ENCODE measurements at regions not wholly inside any gene's neighbourhood (a gene's known extent, or its start where the extent isn't known, plus 50 kb on each side); places are given as distances from the start of the nearest gene placed in this dataset.

DNA sequence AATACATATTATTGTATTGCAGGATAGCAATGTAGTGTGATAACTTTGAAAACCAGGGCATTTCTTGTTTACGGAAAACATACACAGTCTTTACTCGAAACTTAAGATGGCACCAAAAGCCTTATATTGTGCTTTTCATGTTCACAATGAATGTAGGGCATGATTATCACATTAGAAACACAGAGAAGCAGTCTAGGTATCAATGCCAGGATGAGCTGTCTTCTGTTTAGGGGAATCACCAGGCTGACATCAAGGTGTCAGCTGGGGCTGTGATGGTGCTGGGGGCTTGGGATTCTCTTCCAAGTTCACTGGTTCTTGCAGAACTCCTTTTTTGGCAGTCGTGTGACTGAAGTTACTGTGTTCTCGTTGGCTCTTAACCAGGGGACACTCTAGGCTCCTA lies 1067.3 kb downstream of the FLRT2 start:
- peaks cover 0 to 4% of the 10 kb centered on the region in 2 donors for H3K9me3 ChIP-seq (ENCODE audit: control insufficient read depth in 2 of 2, low read length in 2 of 2)
- H3K36me3 ChIP-seq (ENCODE audit: control insufficient read depth in 2 of 2, insufficient read depth in 2 of 2, low read length in 2 of 2): no peaks in the 10 kb centered on the region
- H3K4me1 ChIP-seq (ENCODE audit: control insufficient read depth in 2 of 2, insufficient read depth in 2 of 2, low read length in 2 of 2): no peaks in the 10 kb centered on the region
- H3K4me3 ChIP-seq (ENCODE audit: low read length in 2 of 2): no peak overlapping the region
- H3K27ac ChIP-seq (ENCODE audit: low read depth in 2 of 2, low read length in 2 of 2): no peak overlapping the region
- no peaks in the 10 kb centered on the region for H3K27me3 ChIP-seq (ENCODE audit: control insufficient read depth in 2 of 2, insufficient read depth in 2 of 2, low read length in 2 of 2)
- H3K9ac ChIP-seq (ENCODE audit: low read depth in 1 of 2, low read length in 2 of 2): no peak overlapping the region

DNA sequence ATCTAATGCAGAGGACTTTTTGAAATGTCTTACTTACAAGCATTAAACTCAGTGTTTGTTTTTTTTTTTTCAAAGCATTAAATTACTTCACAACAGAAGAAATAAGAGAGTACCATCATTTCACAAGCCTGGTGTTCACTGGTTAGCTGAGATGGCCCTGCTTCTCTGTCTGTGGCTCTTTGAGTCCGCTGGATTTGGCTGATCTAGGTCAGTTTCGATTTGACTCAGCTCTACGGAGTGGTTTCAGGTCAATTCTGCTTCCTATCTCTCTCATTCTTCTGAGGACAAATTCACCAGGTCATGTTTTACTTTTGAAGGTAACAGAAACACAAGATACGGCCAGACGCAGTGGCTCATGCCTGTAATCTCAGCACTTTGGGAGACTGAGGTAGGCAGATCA lies 1066.1 kb downstream of the FLRT2 start:
- Histone ChIP-seq H3K9me3 (ENCODE audit: control insufficient read depth in 2 of 2, low read length in 2 of 2) (peaks cover 0 to 4% of the 10 kb centered on the region in 2 donors), H3K4me3 (ENCODE audit: low read length in 2 of 2) (no peak overlapping the region), H3K36me3 (ENCODE audit: control insufficient read depth in 2 of 2, insufficient read depth in 2 of 2, low read length in 2 of 2) (no peaks in the 10 kb centered on the region), H3K4me1 (ENCODE audit: control insufficient read depth in 2 of 2, insufficient read depth in 2 of 2, low read length in 2 of 2) (no peaks in the 10 kb centered on the region), H3K27ac (ENCODE audit: low read depth in 2 of 2, low read length in 2 of 2) (no peak overlapping the region), H3K27me3 (ENCODE audit: control insufficient read depth in 2 of 2, insufficient read depth in 2 of 2, low read length in 2 of 2) (no peaks in the 10 kb centered on the region), H3K9ac (ENCODE audit: low read depth in 1 of 2, low read length in 2 of 2) (no peak overlapping the region)

DNA sequence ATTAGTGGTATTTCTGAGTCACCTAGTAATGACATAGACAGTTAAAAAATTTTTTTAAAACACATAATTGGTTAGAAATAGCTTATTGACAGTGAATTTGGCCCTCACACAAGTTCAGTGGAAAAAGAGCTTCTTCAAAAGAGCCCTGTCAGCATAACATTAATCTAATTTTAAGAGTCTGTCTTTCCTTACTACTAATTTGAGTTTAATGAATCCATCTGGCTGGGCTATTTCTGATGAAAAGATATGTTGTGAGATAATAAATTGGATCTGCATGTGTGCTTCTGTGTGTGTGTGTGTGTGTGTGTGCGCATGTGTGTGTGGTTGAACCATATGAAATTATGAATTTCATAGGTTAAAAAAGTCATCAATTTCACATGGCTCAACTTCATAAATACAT lies 1045.2 kb downstream of the FLRT2 start:
- no peak overlapping the region for H3K4me3 ChIP-seq (ENCODE audit: low read length in 2 of 2)
- no peaks in the 10 kb centered on the region for H3K27me3 ChIP-seq (ENCODE audit: control insufficient read depth in 2 of 2, insufficient read depth in 2 of 2, low read length in 2 of 2)
- H3K9me3 ChIP-seq (ENCODE audit: control insufficient read depth in 2 of 2, low read length in 2 of 2): peaks cover 0 to 3% of the 10 kb centered on the region in 2 donors
- no peaks in the 10 kb centered on the region for H3K4me1 ChIP-seq (ENCODE audit: control insufficient read depth in 2 of 2, insufficient read depth in 2 of 2, low read length in 2 of 2)
- no peak overlapping the region for H3K9ac ChIP-seq (ENCODE audit: low read depth in 1 of 2, low read length in 2 of 2)
- H3K27ac ChIP-seq (ENCODE audit: low read depth in 2 of 2, low read length in 2 of 2): no peak overlapping the region
- H3K36me3 ChIP-seq (ENCODE audit: control insufficient read depth in 2 of 2, insufficient read depth in 2 of 2, low read length in 2 of 2): no peaks in the 10 kb centered on the region

DNA sequence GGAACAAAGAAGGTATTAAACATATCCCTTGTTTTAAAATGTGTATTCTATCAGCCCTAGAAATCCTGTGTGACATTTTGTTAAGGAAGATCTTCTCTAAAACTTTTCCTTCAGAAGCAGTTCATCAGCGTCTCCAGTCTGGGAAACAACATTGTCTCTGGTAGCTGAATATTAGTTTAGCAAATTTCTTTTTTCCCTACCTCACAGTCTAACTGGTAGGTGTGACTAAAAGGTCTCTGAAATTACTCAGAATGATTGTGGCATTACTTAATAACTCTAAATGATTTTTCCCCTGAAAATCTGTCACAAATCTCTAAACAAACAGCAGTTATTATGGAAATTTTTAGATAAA lies 1044.8 kb downstream of the FLRT2 start:
- Histone ChIP-seq H3K27me3 (ENCODE audit: control insufficient read depth in 2 of 2, insufficient read depth in 2 of 2, low read length in 2 of 2) (no peaks in the 10 kb centered on the region), H3K4me1 (ENCODE audit: control insufficient read depth in 2 of 2, insufficient read depth in 2 of 2, low read length in 2 of 2) (no peaks in the 10 kb centered on the region), H3K9me3 (ENCODE audit: control insufficient read depth in 2 of 2, low read length in 2 of 2) (peaks cover 0 to 3% of the 10 kb centered on the region in 2 donors), H3K9ac (ENCODE audit: low read depth in 1 of 2, low read length in 2 of 2) (no peak overlapping the region), H3K27ac (ENCODE audit: low read depth in 2 of 2, low read length in 2 of 2) (no peak overlapping the region), H3K4me3 (ENCODE audit: low read length in 2 of 2) (no peak overlapping the region), H3K36me3 (ENCODE audit: control insufficient read depth in 2 of 2, insufficient read depth in 2 of 2, low read length in 2 of 2) (no peaks in the 10 kb centered on the region)

DNA sequence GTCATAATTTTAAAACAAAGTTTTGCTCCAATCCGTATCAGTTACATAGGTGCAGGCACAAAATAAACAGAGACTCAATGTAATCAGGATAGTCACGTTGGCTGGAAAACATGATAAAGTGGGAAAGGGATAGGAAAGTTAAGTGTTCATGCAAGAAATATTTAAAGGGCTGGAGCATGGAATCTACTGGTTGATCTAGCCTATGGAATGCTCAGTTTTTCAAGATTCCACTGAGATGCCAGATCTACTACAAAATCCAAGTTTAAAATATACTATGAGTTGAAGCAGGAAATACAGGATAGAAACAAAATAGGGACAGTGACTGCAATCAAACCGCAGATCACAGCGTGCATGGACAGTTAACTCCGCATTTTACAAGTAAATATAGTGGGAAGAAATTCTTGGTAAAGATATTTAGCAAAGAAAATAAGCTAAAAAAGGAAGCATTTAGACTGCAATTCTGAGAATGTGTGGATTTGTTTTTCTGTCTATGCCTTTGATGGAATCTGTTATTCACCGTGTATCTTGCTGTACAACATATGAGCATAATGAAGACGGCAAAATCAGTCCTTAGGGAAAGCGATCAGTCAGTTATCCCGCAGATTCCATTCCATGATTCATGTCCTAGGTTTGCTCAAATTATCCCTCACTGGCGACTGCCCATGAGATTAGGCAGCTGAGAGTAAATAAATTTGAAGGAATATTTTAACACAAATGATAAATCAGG lies 1044.3 kb downstream of the FLRT2 start:
- H3K27ac ChIP-seq (ENCODE audit: low read depth in 2 of 2, low read length in 2 of 2): no peak overlapping the region
- no peak overlapping the region for H3K4me3 ChIP-seq (ENCODE audit: low read length in 2 of 2)
- H3K9ac ChIP-seq (ENCODE audit: low read depth in 1 of 2, low read length in 2 of 2): no peak overlapping the region
- peaks cover 0 to 3% of the 10 kb centered on the region in 2 donors for H3K9me3 ChIP-seq (ENCODE audit: control insufficient read depth in 2 of 2, low read length in 2 of 2)
- no peaks in the 10 kb centered on the region for H3K27me3 ChIP-seq (ENCODE audit: control insufficient read depth in 2 of 2, insufficient read depth in 2 of 2, low read length in 2 of 2)
- no peaks in the 10 kb centered on the region for H3K36me3 ChIP-seq (ENCODE audit: control insufficient read depth in 2 of 2, insufficient read depth in 2 of 2, low read length in 2 of 2)
- no peaks in the 10 kb centered on the region for H3K4me1 ChIP-seq (ENCODE audit: control insufficient read depth in 2 of 2, insufficient read depth in 2 of 2, low read length in 2 of 2)

DNA sequence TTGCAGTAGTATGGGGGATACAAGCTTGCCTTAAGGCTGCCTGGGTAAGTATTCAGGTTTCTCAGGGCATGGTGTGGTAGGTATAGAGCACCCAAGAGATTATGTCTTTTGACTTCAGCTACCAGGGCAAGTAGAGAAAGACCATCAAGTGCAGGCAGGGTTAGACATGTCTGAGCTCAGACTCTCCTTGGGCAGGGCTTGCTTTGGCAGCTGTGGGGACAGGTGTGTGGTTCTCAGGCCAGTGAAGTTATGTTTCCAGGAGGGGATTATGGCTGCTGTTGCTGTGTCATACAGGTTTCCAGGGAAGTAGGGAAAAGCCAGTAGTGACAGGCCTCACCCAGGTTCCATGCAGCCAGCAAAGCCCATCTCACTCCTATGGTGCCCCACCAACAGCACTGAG lies 1040.4 kb downstream of the FLRT2 start:
- H3K9me3 ChIP-seq (ENCODE audit: control insufficient read depth in 2 of 2, low read length in 2 of 2): peaks cover 0 to 3% of the 10 kb centered on the region in 2 donors
- H3K4me3 ChIP-seq (ENCODE audit: low read length in 2 of 2): no peak overlapping the region
- H3K4me1 ChIP-seq (ENCODE audit: control insufficient read depth in 2 of 2, insufficient read depth in 2 of 2, low read length in 2 of 2): no peaks in the 10 kb centered on the region
- H3K27ac ChIP-seq (ENCODE audit: low read depth in 2 of 2, low read length in 2 of 2): no peak overlapping the region
- no peaks in the 10 kb centered on the region for H3K27me3 ChIP-seq (ENCODE audit: control insufficient read depth in 2 of 2, insufficient read depth in 2 of 2, low read length in 2 of 2)
- no peaks in the 10 kb centered on the region for H3K36me3 ChIP-seq (ENCODE audit: control insufficient read depth in 2 of 2, insufficient read depth in 2 of 2, low read length in 2 of 2)
- H3K9ac ChIP-seq (ENCODE audit: low read depth in 1 of 2, low read length in 2 of 2): no peak overlapping the region

DNA sequence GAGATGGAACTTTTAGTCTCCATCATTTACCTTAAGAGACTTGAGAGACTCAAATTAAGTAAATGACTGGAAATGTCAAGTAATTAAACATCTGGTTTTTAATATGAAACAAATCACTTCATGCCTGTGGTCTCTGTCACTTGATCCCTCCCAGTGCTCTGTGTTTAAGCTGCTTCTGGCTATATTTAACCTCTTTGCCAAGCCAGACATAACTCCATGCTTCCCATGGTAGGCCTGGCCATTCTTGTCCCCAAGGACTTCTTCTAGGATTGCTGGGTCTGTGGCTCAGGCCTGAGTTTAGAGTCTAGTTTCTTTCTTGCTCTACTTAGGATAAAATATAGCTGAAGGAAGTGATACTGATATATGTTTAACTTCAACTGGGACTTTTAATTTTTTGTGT lies 1013.6 kb downstream of the FLRT2 start:
- no peaks in the 10 kb centered on the region for H3K27me3 ChIP-seq (ENCODE audit: control insufficient read depth in 2 of 2, insufficient read depth in 2 of 2, low read length in 2 of 2)
- no peak overlapping the region for H3K27ac ChIP-seq (ENCODE audit: low read depth in 2 of 2, low read length in 2 of 2)
- no peaks in the 10 kb centered on the region for H3K36me3 ChIP-seq (ENCODE audit: control insufficient read depth in 2 of 2, insufficient read depth in 2 of 2, low read length in 2 of 2)
- no peak overlapping the region for H3K4me3 ChIP-seq (ENCODE audit: low read length in 2 of 2)
- no peak overlapping the region for H3K9ac ChIP-seq (ENCODE audit: low read depth in 1 of 2, low read length in 2 of 2)
- no peaks in the 10 kb centered on the region for H3K9me3 ChIP-seq (ENCODE audit: control insufficient read depth in 2 of 2, low read length in 2 of 2)
- no peaks in the 10 kb centered on the region for H3K4me1 ChIP-seq (ENCODE audit: control insufficient read depth in 2 of 2, insufficient read depth in 2 of 2, low read length in 2 of 2)

DNA sequence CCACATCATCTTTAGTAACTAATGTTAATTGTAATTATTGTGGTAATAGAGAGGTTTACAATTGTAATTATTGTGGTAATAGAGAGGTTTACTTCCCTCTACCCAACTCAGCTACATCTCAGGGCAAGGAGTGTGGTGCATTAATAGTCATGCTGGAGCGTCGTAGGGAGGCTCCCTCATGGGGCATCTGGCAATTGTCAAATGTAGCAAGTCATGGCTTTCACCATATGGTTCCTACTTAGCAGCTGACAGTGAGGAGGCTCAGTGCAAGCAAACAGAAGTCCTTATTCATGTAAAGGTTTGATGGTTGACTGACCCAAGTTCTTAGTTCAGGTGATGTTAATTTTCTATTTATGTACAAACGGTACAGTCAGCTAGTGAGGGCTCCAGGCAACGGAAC lies 1012.0 kb downstream of the FLRT2 start:
- Histone ChIP-seq H3K27ac (ENCODE audit: low read depth in 2 of 2, low read length in 2 of 2) (no peak overlapping the region), H3K9me3 (ENCODE audit: control insufficient read depth in 2 of 2, low read length in 2 of 2) (no peaks in the 10 kb centered on the region), H3K4me3 (ENCODE audit: low read length in 2 of 2) (no peak overlapping the region), H3K27me3 (ENCODE audit: control insufficient read depth in 2 of 2, insufficient read depth in 2 of 2, low read length in 2 of 2) (no peaks in the 10 kb centered on the region), H3K9ac (ENCODE audit: low read depth in 1 of 2, low read length in 2 of 2) (no peak overlapping the region), H3K4me1 (ENCODE audit: control insufficient read depth in 2 of 2, insufficient read depth in 2 of 2, low read length in 2 of 2) (no peaks in the 10 kb centered on the region), H3K36me3 (ENCODE audit: control insufficient read depth in 2 of 2, insufficient read depth in 2 of 2, low read length in 2 of 2) (no peaks in the 10 kb centered on the region)

DNA sequence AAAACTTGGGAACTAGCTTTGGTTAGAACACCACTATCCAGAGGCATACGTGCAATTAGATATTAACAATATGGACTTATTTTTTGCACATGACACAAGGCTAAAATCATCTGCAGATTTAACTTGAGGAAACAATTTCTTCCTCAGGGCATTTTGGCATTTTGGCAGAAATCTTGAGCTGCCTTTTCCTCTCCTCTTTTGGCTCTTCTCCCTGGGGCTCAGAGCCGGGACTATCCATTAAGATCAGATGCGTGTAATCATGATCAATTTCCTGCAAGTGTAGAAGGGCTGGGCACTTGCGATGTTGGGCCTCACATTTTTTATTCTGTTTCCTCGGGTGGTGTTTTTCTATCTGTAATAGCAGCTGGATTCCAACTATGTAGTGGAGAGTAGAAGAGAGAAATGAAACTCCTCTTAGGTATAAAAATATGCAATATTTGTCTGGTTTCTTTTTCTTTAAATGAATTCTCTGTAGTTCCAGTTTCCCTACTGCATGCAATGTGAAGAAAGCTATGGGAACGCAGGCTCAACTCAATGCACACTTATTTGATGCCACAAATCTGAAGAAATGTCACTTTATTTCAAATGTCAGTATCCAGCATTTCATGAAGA lies 1010.8 kb downstream of the FLRT2 start:
- no peaks in the 10 kb centered on the region for H3K4me1 ChIP-seq (ENCODE audit: control insufficient read depth in 2 of 2, insufficient read depth in 2 of 2, low read length in 2 of 2)
- no peaks in the 10 kb centered on the region for H3K9me3 ChIP-seq (ENCODE audit: control insufficient read depth in 2 of 2, low read length in 2 of 2)
- H3K4me3 ChIP-seq (ENCODE audit: low read length in 2 of 2): no peak overlapping the region
- no peaks in the 10 kb centered on the region for H3K36me3 ChIP-seq (ENCODE audit: control insufficient read depth in 2 of 2, insufficient read depth in 2 of 2, low read length in 2 of 2)
- no peak overlapping the region for H3K9ac ChIP-seq (ENCODE audit: low read depth in 1 of 2, low read length in 2 of 2)
- H3K27ac ChIP-seq (ENCODE audit: low read depth in 2 of 2, low read length in 2 of 2): no peak overlapping the region
- no peaks in the 10 kb centered on the region for H3K27me3 ChIP-seq (ENCODE audit: control insufficient read depth in 2 of 2, insufficient read depth in 2 of 2, low read length in 2 of 2)

DNA sequence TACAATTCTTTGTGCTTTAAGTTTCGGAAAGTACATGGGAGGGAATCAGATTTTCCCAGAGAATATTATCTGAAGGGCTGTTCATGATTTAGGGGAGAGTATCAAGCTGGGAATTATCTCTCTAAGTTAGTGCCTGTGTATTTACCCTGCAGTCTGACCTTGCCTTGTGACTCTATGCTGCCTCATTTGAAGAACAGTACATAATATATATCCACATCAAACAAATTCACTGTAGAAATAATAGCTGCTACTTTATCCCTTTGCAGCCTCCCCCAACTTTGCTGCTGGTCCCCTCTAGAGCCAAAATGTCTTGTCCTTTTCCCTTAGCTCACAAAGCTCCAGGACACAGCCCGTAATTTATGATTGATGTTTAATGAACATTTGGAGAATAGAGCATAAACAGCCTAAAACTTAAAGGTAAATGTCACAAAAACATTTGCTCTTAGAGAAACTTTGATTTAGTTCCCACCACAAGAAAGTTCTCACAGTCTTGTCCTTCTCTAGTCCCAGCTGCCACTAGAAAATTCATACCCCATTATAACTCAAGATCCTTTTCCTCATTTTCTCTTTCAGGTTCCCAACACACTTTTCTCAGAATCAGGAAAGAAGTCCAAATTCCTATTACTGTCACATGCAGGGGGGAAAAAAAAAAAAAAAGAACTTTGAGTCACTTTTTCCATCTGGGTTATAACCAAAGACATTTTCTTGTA lies 1009.6 kb downstream of the FLRT2 start:
- H3K27ac ChIP-seq (ENCODE audit: low read depth in 2 of 2, low read length in 2 of 2): no peak overlapping the region
- H3K4me1 ChIP-seq (ENCODE audit: control insufficient read depth in 2 of 2, insufficient read depth in 2 of 2, low read length in 2 of 2): no peaks in the 10 kb centered on the region
- H3K9ac ChIP-seq (ENCODE audit: low read depth in 1 of 2, low read length in 2 of 2): no peak overlapping the region
- H3K9me3 ChIP-seq (ENCODE audit: control insufficient read depth in 2 of 2, low read length in 2 of 2): no peaks in the 10 kb centered on the region
- H3K36me3 ChIP-seq (ENCODE audit: control insufficient read depth in 2 of 2, insufficient read depth in 2 of 2, low read length in 2 of 2): no peaks in the 10 kb centered on the region
- no peak overlapping the region for H3K4me3 ChIP-seq (ENCODE audit: low read length in 2 of 2)
- H3K27me3 ChIP-seq (ENCODE audit: control insufficient read depth in 2 of 2, insufficient read depth in 2 of 2, low read length in 2 of 2): no peaks in the 10 kb centered on the region
